ENCODE measurements at regions not wholly inside any gene's neighbourhood (a gene's known extent, or its start where the extent isn't known, plus 50 kb on each side); places are given as distances from the start of the nearest gene placed in this dataset.

- no peaks in the 10 kb centered on the region for H3K9me3 ChIP-seq (ENCODE audit: control insufficient read depth, low read depth, low read length)
- H3K9me1 ChIP-seq (ENCODE audit: control insufficient read depth, extremely low read depth, insufficient read depth, low read length), result no peaks in the 10 kb centered on the region
- no peak overlapping the region for H3K9ac ChIP-seq (ENCODE audit: control insufficient read depth, extremely low read depth, insufficient read depth, low read length)
- TF ChIP-seq CTCF (optimal IDR thresholded peaks at IDR 0.05 in 1 of 3, IDR thresholded peaks at IDR 0.05 in 1 of 3, conservative IDR thresholded peaks at IDR 0.05 in 1 of 3; ENCODE audit: extremely low read depth in 1 of 3, insufficient read depth in 2 of 3, low read length in 3 of 3) (no peak), EZH2 (IDR thresholded peaks at IDR 0.05; ENCODE audit: low read length) (no peak)
- FAIRE-seq (no peak), DNase-seq (ENCODE audit: low read depth, low spot score) (no peak)
- dilution Hi-C loops (cut with MboI; ENCODE audit: extremely low pct_ligation_motif_present, low sequenced_read_pairs), result no loop called here
- no peaks in the 10 kb centered on the region for H3K36me3 ChIP-seq (ENCODE audit: control insufficient read depth in 2 of 2, extremely low read depth in 1 of 2, insufficient read depth in 2 of 2, low read length in 2 of 2)
- no peak overlapping the region for H3K27ac ChIP-seq (ENCODE audit: control insufficient read depth, insufficient read depth, low read length)
- no peaks in the 10 kb centered on the region for H3K79me2 ChIP-seq (ENCODE audit: control insufficient read depth, insufficient read depth, low read length)
- no peak overlapping the region for H3K4me3 ChIP-seq (ENCODE audit: control insufficient read depth in 2 of 3, extremely low read depth in 1 of 3, insufficient read depth in 2 of 3, low read depth in 1 of 3, low read length in 3 of 3)
- no peaks in the 10 kb centered on the region for H4K20me1 ChIP-seq (ENCODE audit: control insufficient read depth, extremely low read depth, insufficient read depth, low read length)
- H3K4me1 ChIP-seq (ENCODE audit: control insufficient read depth, extremely low read depth, insufficient read depth, low read length), result no peaks in the 10 kb centered on the region
- H2AFZ ChIP-seq (ENCODE audit: control insufficient read depth, low read length), result no peak overlapping the region
- H3K4me2 ChIP-seq (ENCODE audit: control insufficient read depth, extremely low read depth, insufficient read depth, low read depth, low read length), result no peak overlapping the region
- no peaks in the 10 kb centered on the region for H3K27me3 ChIP-seq (ENCODE audit: control insufficient read depth, extremely low read depth, insufficient read depth, low read length)
Measured at GRCh38 chr2:129325151-129325550, 654.3 kb upstream of the RAB6C start.

GRCh38 chr2:129329574-129329973 is 649.9 kb upstream of the RAB6C start:
- no peak overlapping the region for H2AFZ ChIP-seq (ENCODE audit: control insufficient read depth, low read length)
- H3K9me3 ChIP-seq (ENCODE audit: control insufficient read depth, low read depth, low read length), result no peaks in the 10 kb centered on the region
- no peak for TF ChIP-seq EZH2 (IDR thresholded peaks at IDR 0.05; ENCODE audit: low read length)
- no peak for TF ChIP-seq CTCF (optimal IDR thresholded peaks at IDR 0.05 in 1 of 3, IDR thresholded peaks at IDR 0.05 in 1 of 3, conservative IDR thresholded peaks at IDR 0.05 in 1 of 3; ENCODE audit: extremely low read depth in 1 of 3, insufficient read depth in 2 of 3, low read length in 3 of 3)
- no peaks in the 10 kb centered on the region for H3K4me1 ChIP-seq (ENCODE audit: control insufficient read depth, extremely low read depth, insufficient read depth, low read length)
- H3K79me2 ChIP-seq (ENCODE audit: control insufficient read depth, insufficient read depth, low read length), result no peaks in the 10 kb centered on the region
- H3K9ac ChIP-seq (ENCODE audit: control insufficient read depth, extremely low read depth, insufficient read depth, low read length), result no peak overlapping the region
- H3K36me3 ChIP-seq (ENCODE audit: control insufficient read depth in 2 of 2, extremely low read depth in 1 of 2, insufficient read depth in 2 of 2, low read length in 2 of 2), result no peaks in the 10 kb centered on the region
- H3K4me3 ChIP-seq (ENCODE audit: control insufficient read depth in 2 of 3, extremely low read depth in 1 of 3, insufficient read depth in 2 of 3, low read depth in 1 of 3, low read length in 3 of 3), result no peak overlapping the region
- H3K27ac ChIP-seq (ENCODE audit: control insufficient read depth, insufficient read depth, low read length), result no peak overlapping the region
- no peak for DNase-seq (ENCODE audit: low read depth, low spot score)
- no peaks in the 10 kb centered on the region for H4K20me1 ChIP-seq (ENCODE audit: control insufficient read depth, extremely low read depth, insufficient read depth, low read length)
- no peak overlapping the region for H3K4me2 ChIP-seq (ENCODE audit: control insufficient read depth, extremely low read depth, insufficient read depth, low read depth, low read length)
- no peak for FAIRE-seq
- no peaks in the 10 kb centered on the region for H3K9me1 ChIP-seq (ENCODE audit: control insufficient read depth, extremely low read depth, insufficient read depth, low read length)
- dilution Hi-C loops (cut with MboI; ENCODE audit: extremely low pct_ligation_motif_present, low sequenced_read_pairs), result no loop called here
- no peaks in the 10 kb centered on the region for H3K27me3 ChIP-seq (ENCODE audit: control insufficient read depth, extremely low read depth, insufficient read depth, low read length)
